Midbrain (tissue), 1 donor: ENCODE measurements at regions not wholly inside any gene's neighbourhood (a gene's known extent, or its start where the extent isn't known, plus 50 kb on each side); places are given as distances from the start of the nearest gene placed in this dataset.
"Not testable (repeated sequence)": the region's sequence is repeated elsewhere in the genome, so short reads cannot be mapped to it uniquely, and the experiment has no call there.

Experiments
- DNase-seq: peaks from one replicate; lab custom pipeline; 2025; lab: John Stamatoyannopoulos, UW

DNA sequence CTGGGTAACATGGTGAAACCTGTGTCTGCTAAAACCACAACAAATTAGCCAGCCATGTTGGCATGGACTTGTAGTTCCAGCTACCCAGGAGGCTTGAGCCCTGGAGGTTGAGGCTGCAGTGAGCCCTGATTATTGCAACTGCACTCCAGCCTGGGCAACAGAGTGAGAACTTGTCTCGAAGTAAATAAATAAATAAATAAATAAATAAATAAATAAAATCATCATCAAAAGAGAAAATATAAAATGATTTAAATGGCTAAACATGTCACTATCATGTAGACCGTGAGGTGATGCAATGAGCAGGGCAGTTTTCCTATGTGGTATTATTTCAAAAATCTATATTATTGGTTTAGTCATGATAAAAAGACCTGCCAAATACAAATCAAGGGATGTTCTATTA lies 2074.3 kb downstream of the PCDH9 start:
- DNase-seq: no peak

GRCh38 chr13:65154661-65155447 lies 2075.3 kb downstream of the PCDH9 start:
- DNase-seq: no peak

GRCh38 chr13:65149687-65150086 lies 2080.4 kb downstream of the PCDH9 start:
- no peak for DNase-seq

GRCh38 chr13:65143920-65144319 lies 2086.2 kb downstream of the PCDH9 start:
- DNase-seq: no peak

DNA sequence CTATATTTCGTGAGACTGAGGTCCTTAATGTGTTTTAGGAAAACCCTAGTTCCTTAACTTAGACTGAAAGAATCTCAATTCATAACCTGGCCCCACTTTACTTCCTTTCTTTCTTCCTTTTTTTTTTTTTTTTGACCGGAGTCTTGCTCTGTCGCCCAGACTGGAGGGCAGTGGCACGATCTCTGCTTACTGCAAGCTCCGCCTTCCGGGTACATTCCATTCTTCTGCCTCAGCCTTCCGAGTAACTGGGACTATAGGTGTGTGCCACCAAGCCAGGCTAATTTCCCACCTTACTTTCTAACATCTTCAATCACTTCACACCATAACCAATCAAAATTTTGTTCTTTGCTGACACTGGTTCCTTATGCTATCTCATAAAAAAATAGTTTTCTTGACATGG lies 2097.0 kb downstream of the PCDH9 start:
- no peak for DNase-seq

GRCh38 chr13:65125236-65125635 lies 2104.9 kb downstream of the PCDH9 start:
- no peak for DNase-seq

DNA sequence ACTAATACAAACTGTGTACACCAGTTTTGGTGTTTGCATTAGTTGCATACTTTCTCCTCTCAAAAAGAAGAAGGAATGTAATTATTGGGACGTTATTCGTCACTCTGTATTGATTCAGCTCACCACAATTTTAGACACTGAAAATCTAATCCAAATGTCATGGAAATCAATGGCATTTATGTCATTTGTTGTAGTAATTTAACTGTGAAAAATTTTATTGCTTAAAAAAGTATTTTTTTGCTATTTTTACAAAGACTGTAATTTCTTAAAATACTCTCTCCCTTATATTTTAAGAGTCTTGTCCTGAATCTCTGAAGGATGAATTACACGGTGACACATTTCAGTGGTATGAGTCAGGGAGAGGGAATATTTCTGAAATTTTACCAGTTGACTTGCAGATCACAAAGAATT lies 2117.6 kb downstream of the PCDH9 start:
- no peak for DNase-seq

DNA sequence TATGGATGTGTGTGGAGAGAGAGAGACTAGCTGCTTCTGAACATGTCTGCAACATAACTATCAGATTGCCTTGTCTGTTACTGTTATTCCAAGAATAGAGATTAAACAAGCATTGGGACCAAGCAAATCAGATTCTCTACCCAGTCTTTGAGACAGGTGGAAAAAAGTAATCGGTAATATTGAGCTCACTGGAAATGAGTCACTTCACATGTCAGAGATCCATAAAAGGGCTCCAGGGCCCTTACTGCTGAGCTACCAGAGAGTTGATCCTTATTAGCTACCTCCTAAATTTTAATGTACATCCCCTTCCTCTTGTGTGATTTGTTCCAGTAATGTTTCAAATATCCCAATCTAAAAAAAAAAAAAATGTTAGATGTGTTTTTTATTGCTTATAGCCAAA lies 2118.0 kb downstream of the PCDH9 start:
- DNase-seq: no peak

GRCh38 chr13:65111223-65111622 lies 2118.9 kb downstream of the PCDH9 start:
- DNase-seq: no peak

DNA sequence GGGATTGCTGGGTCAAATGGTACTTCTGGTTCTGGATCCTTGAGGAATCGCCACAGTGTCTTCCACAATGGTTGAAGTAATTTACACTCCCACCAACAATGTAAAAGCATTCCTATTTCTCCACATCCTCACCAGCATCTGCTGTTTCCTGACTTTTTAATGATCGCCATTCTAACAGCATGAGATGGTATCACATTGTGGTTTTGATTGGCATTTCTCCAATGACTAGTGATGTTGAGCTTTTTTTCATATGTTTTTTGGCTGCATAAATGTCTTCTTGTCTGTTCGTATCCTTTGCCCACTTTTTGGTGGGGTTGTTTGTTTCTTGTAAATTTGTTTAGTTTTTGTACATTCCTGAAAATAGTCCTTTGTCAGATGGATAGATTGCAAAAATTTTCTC lies 2125.7 kb downstream of the PCDH9 start:
- not testable (repeated sequence) for DNase-seq

DNA sequence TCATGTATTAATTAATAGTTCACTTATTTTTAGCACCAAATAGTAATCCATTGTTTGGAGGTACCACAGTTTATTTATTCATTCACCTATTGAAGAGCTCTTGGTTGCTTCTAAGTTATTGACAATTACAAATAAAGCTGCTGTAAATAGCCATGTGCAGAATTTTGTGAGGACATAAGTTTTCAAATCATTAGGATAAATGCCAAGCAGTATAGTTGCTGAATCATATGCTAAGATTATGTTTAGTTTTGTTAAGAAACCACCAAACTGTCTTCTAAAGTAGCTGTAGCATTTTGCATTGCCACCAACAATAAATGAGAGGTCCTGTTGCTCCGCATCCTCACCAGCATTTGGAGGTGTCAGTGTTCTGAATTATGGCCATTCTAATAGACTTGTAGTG lies 2126.8 kb downstream of the PCDH9 start:
- no peak for DNase-seq

DNA sequence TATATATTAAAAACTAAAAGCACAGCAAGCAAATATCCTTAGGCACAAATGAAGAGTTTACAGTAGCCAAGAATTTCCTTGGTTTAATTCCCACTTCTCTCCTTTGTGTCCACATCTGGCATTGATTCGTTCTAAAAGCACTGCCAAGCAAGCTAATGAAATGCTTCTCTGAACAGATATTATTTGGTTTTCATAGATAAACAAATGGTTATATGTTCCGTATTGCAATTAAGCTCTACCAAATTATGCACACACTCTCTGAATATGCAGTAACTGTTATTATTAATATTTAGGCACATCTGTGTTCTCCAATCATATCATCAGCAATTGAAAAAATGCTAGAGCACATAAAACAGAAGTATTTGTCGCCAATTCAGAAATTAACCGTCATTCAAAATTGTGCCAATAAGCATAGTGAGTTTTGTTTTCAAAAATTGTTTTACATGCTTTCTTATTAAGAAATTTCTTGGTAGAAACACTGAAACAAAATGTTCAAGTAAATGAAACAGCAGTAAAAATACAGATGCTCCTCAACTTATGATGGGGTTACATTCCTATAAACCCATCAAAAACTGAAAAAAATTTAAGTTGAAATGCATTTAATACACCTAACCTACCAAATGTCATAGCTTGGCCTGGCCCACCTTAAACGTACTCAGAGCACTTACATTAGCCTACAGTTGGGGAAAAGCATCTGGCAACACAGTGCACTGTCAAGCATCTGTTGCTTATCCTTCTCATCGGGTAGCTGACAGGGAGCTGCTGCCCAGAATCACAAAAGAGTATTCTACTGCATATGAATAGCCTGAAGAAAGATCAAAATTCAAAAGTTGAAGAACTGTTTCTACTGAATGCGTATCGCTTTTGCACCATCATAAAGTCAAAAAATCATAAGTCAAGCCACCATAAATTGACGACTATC lies 2134.7 kb downstream of the PCDH9 start:
- no peak for DNase-seq

DNA sequence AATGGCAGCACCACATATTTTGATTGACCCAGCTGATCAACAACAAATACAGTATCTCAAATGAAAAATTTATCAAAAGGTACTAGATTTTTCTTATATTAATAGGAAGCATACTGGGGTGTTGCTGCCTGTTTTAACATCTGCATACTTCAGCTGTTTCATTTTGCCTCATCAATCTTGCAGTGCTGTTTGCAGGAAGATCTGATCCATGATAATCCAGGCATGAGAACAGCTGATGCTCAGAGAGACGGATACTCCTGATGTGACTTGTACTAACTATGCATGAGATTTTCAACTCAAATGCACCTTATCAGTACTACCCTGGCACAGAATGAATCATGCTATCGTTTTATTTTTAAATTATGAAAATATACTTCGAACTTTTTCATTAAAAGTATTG lies 2136.8 kb downstream of the PCDH9 start:
- DNase-seq: no peak

- DNase-seq: no peak
Measured at GRCh38 chr13:65091031-65091430, 2139.1 kb downstream of the PCDH9 start.

DNA sequence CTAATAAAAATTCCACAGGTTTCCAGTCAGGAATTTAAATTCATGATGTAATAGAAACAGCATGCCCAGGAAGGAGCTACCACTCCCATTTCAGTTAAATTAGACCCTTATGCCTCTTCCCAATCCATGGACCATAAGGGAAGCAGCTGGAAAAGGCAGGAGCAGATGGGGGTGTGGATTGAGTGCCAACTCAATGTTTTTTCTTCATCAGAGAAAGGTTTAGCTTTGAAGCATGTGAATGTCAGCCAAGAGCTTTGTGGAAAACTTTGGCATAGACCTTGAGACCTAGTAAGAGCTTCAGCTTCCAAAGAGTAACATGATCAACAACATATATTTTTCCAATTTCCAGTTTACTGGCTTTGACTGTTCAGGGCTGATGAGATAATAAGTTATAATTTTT lies 2139.9 kb downstream of the PCDH9 start:
- no peak for DNase-seq

DNA sequence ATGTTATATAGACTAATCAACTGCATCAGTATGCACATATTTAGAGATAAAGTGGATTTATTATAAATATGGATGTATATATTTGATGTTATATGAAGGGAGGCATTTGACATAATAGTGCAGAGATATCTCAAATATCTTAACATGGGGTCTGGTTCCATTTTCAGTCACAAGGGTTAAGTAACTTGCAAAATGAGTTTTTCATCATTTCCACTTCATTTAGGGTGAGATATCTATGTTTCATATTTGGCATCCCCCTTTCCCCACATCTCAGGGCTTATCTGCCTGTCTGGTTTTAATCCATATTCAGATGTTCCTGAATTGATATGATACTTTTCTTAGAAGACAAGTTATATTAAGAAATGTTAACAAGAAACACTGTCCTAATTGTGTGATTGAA lies 2141.2 kb downstream of the PCDH9 start:
- DNase-seq: no peak

DNA sequence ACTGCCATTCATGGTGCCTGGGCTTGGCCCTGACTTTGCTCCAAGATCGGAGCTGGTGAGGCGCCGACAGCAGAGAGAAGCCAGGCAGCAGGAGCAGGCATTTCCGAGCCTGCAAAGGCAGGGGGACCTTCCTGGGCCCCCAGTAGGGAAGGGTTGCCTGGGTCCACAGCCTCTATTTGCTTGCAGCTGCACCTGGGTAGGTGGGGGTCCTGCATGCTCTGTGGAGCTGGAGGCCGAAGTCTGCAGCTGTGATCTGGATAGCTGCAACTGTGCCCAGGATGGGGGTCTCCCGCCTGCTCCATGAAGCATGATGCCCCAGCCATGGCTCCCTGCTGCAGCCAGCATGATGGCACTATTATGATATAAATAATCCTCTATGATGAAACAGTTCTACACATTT lies 2144.2 kb downstream of the PCDH9 start:
- no peak for DNase-seq

DNA sequence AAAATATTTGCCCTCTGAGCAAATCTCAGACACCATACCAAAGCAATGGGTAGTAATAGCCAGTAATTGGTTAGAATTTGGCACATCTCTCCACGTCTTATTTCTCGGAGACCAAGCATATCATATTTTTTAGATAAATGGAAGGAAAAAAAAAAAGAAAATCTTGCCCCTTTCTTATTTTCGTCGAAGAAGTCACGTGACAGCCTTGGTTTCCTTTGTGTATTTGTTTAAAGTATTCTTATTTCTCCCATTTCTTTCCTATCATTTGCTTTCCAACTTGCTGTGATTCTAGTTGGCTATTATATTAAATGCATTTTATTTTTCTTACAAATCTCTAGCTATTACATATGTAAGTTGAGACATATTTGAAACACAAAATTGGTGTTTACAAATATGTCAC lies 2155.9 kb downstream of the PCDH9 start:
- DNase-seq: no peak

DNA sequence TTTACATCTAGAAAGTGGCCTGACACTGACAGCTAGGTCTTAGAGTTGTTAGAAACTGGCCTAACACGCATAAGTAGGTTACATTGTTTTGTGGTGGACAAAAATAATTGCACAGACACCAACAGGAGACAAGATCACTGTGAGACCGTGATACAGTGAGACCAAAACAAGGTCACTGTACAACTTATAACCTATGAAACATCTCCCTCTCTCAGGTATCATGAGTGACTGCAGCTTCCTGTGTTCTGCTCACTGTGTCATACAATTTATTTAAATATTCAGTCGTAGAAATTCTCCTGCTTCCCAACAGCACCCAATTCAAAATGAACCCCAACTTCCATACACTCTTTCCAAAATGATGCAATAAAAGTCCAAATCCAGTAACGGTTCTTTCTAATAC lies 2165.2 kb downstream of the PCDH9 start:
- no peak for DNase-seq

GRCh38 chr13:65063753-65064152 lies 2166.4 kb downstream of the PCDH9 start:
- DNase-seq: no peak

DNA sequence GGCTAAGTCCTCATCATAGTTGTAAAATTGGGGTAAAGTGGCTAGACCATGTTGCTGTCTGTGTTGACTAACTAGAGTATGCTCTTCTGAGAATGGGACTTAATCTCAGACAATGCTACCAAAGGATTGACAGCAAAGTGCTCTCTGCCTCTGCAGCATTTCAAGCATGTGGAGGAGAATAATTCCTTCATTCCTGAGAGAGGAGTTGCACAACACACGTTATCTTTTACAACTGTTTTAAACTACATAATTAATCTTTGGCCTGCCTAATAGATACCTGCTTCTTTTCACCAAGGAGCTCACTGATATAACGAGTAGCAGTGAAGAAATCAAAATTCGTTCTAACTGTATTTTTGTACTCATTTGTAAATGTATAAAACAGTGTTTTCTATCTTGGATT lies 2172.2 kb downstream of the PCDH9 start:
- DNase-seq: no peak

DNA sequence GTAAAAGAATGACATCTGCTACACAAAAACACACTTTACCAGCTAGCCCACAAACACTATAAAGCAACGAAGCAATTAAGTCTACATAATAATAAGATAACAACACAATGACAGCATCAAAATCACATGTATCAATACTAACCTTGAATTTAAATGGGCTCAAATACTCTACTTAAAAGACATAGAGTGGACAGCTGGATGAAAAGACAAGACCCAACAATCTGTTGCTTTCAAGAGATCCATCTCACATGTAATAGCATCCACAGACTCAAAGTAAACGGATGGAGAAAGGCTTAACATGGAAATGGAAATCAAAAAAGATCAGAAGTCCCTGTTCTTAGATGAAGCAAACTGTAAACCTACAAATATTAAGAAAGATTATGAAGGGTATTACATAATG lies 2175.9 kb downstream of the PCDH9 start:
- DNase-seq: no peak

DNA sequence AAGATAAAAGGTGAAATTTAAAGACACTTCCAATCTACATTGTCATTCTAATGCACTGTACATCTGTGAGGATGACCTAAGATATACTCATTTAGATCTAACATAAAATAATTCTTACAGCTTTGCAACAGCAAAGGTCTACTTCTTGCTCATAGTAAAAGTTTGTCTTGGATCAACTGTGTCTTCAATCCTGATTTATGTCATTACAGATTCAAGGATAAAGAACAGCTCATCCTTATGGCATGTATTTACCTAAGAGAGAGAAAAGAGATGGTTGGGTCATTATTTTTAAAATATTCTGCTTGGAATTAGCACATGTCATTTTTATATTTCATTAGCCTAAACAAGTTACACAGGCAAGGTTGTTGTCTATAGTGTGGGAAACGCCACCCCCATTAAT lies 2193.1 kb downstream of the PCDH9 start:
- no peak for DNase-seq
